OCI-LY7 (cell line): ENCODE measurements at regions not wholly inside any gene's neighbourhood (a gene's known extent, or its start where the extent isn't known, plus 50 kb on each side); places are given as distances from the start of the nearest gene placed in this dataset.

Source experiments
- BruUV-seq: library from RNA; stranded (reverse); fragments of 400-500 nt; replicated peaks from 2 replicates; lab custom pipeline; 2021; lab: Mats Ljungman, UMichigan
- CTCF ChIA-PET: fragments of 300-600 bp; sonication (Branson Sonifier 250); formaldehyde crosslinking; loops from one replicate; lab custom pipeline; 2022; ENCODE audit warnings: antibody characterized with exemption; ENCODE audit not compliant: unreplicated experiment; lab: Charles Lee
- POLR2A ChIA-PET: fragments of 300-600 bp; sonication (Branson Sonifier 250); formaldehyde crosslinking; loops from one replicate; lab custom pipeline; 2022; ENCODE audit warnings: antibody characterized with exemption; lab: Charles Lee
- DNase-seq: peaks from one replicate; pipeline ENCODE4 v3.0.0-alpha.2; 2015; ENCODE audit warnings: low spot score
- H2AFZ ChIP-seq: fragments of 200-600 bp; sonication (generic), shearing (Covaris generic); 2 replicates; pipeline ENCODE4 v1.6.1; 2014; ENCODE audit warnings: mild to moderate bottlenecking, antibody characterized with exemption, low read length, moderate library complexity
- H3K27ac ChIP-seq: fragments of 200-600 bp; sonication (generic); 2 replicates; pipeline ENCODE4 v1.5.1; 2014; ENCODE audit warnings: mixed run types, low read depth, mild to moderate bottlenecking, moderate library complexity, low read length, inconsistent platforms; ENCODE audit not compliant: poor library complexity, severe bottlenecking
- H3K36me3 ChIP-seq: fragments of 200-600 bp; sonication (generic); 2 replicates; pipeline ENCODE4 v1.6.1; 2014; ENCODE audit warnings: mild to moderate bottlenecking, antibody characterized with exemption, low read length, moderate library complexity, mixed read lengths; ENCODE audit not compliant: insufficient read depth
- H3K4me1 ChIP-seq: fragments of 200-600 bp; sonication (generic); 2 replicates; pipeline ENCODE4 v1.5.1; 2014; ENCODE audit warnings: mild to moderate bottlenecking, low read length; ENCODE audit not compliant: insufficient read depth, poor library complexity, severe bottlenecking
- H3K4me2 ChIP-seq: fragments of 200-600 bp; sonication (generic); 2 replicates; pipeline ENCODE4 v1.6.1; 2014; ENCODE audit warnings: mild to moderate bottlenecking, low read length
- H3K4me3 ChIP-seq: fragments of 200-600 bp; sonication (generic); 2 replicates; pipeline ENCODE4 v1.5.1; 2014; ENCODE audit warnings: mild to moderate bottlenecking, low read depth, low read length; ENCODE audit not compliant: poor library complexity, severe bottlenecking
- H3K79me2 ChIP-seq: fragments of 200-600 bp; sonication (generic); 2 replicates; pipeline ENCODE4 v1.6.1; 2016; ENCODE audit warnings: low read depth, mild to moderate bottlenecking, low read length, moderate library complexity, mixed read lengths; ENCODE audit not compliant: insufficient read depth
- H3K9me2 ChIP-seq: fragments of 200-600 bp; sonication (generic); 2 replicates; pipeline ENCODE4 v1.6.1; 2016; ENCODE audit warnings: mild to moderate bottlenecking, low read length, mixed read lengths; ENCODE audit not compliant: insufficient read depth
- H3K9me3 ChIP-seq: fragments of 200-600 bp; sonication (generic); 2 replicates; pipeline ENCODE4 v1.6.1; 2014; ENCODE audit warnings: mild to moderate bottlenecking, mixed run types, low read length, mixed read lengths
- H4K20me1 ChIP-seq: fragments of 200-600 bp; sonication (generic); 2 replicates; pipeline ENCODE4 v1.6.1; 2014; ENCODE audit warnings: mild to moderate bottlenecking, antibody characterized with exemption, low read length, moderate library complexity, mixed read lengths; ENCODE audit not compliant: insufficient read depth
- CTCF ChIP-seq: fragments of 200-600 bp; sonication (generic); conservative IDR thresholded peaks from 2 replicates; pipeline ENCODE4 v1.5.1; 2014; ENCODE audit warnings: mild to moderate bottlenecking, antibody characterized with exemption, low read length, moderate library complexity, mixed read lengths
- EZH2phosphoT487 ChIP-seq: fragments of 200-600 bp; sonication (generic); IDR thresholded peaks from 2 replicates; pipeline ENCODE4 v1.6.1; 2018; ENCODE audit warnings: low read depth, borderline replicate concordance, mild to moderate bottlenecking, mixed run types, antibody characterized with exemption, low read length, moderate library complexity, mixed read lengths
- intact Hi-C: fragments of 100-400 bp; cut with micrococcal nuclease; formaldehyde crosslinking; loops from one replicate; pipeline ENCODE4 v1.10.0; 2022; ENCODE audit not compliant: unreplicated experiment

- no peak overlapping the region for H3K27ac ChIP-seq
- ChIA-PET CTCF (no interaction called here), POLR2A (no interaction called here)
- H3K4me1 ChIP-seq = no peaks in the 10 kb centered on the region
- no peaks in the 10 kb centered on the region for H4K20me1 ChIP-seq
- no peak for DNase-seq
- intact Hi-C loops = no loop called here
- H3K9me3 ChIP-seq = no peaks in the 10 kb centered on the region
- TF ChIP-seq EZH2phosphoT487 = no peak
- no peak for TF ChIP-seq CTCF
- H3K4me3 ChIP-seq = no peak overlapping the region
- H3K9me2 ChIP-seq = no peaks in the 10 kb centered on the region
- no peaks in the 10 kb centered on the region for H3K36me3 ChIP-seq
- BruUV-seq = no TSS peak
- H3K79me2 ChIP-seq = no peaks in the 10 kb centered on the region
- no peak overlapping the region for H3K4me2 ChIP-seq
- no peak overlapping the region for H2AFZ ChIP-seq
These were observed 133.2 kb downstream of the MRPL14 start for GRCh38 chr6:43993881-43994523.

GRCh38 chr6:43992783-43993644, 134.2 kb downstream of the MRPL14 start:
- H3K36me3 ChIP-seq = no peaks in the 10 kb centered on the region
- POLR2A ChIA-PET = no interaction called here
- intact Hi-C loops = no loop called here
- BruUV-seq = no TSS peak
- no peak for DNase-seq
- TF ChIP-seq CTCF = no peak
- TF ChIP-seq EZH2phosphoT487 = no peak
- H3K4me1 ChIP-seq = no peaks in the 10 kb centered on the region
- H3K4me3 ChIP-seq = no peak overlapping the region
- H3K4me2 ChIP-seq = no peak overlapping the region
- no peaks in the 10 kb centered on the region for H3K9me3 ChIP-seq
- CTCF ChIA-PET = no interaction called here
- no peaks in the 10 kb centered on the region for H3K79me2 ChIP-seq
- no peak overlapping the region for H3K27ac ChIP-seq
- H3K9me2 ChIP-seq = no peaks in the 10 kb centered on the region
- no peaks in the 10 kb centered on the region for H4K20me1 ChIP-seq
- H2AFZ ChIP-seq = no peak overlapping the region
